MCF 10A (cell line): ENCODE measurements at regions not wholly inside any gene's neighbourhood (a gene's known extent, or its start where the extent isn't known, plus 50 kb on each side); places are given as distances from the start of the nearest gene placed in this dataset.

ENCODE experiments used
- BruUV-seq: library from RNA; stranded (reverse); fragments of 400-500 nt; replicated peaks from 2 replicates; lab custom pipeline; 2021; lab: Mats Ljungman, UMichigan
- CTCF ChIA-PET: fragments of 300-600 bp; sonication (Branson Sonifier 250); formaldehyde crosslinking; extraction: SDS; loops from one replicate; lab custom pipeline; 2021; ENCODE audit warnings: antibody characterized with exemption, inconsistent platforms; lab: Yijun Ruan, JAX
- POLR2A ChIA-PET: fragments of 300-600, 350-650 bp; sonication (Branson Sonifier 250); formaldehyde crosslinking; extraction: SDS; loops from one replicate; lab custom pipeline; 2020; ENCODE audit warnings: antibody characterized with exemption, inconsistent platforms; lab: Yijun Ruan, JAX
- DNase-seq: peaks from one replicate; pipeline ENCODE4 v3.0.0-alpha.2; 2018; ENCODE audit not compliant: unreplicated experiment
- H3K27ac Mint-ChIP-seq: one replicate; pipeline ENCODE4 v1.8.0; 2022; ENCODE audit warnings: mild to moderate bottlenecking, low read depth, mixed read lengths; ENCODE audit not compliant: unreplicated experiment
- H3K27me3 Mint-ChIP-seq: one replicate; pipeline ENCODE4 v1.8.0; 2022; ENCODE audit warnings: mixed read lengths; ENCODE audit not compliant: insufficient read depth, unreplicated experiment
- H3K36me3 Mint-ChIP-seq: one replicate; pipeline ENCODE4 v1.8.0; 2022; ENCODE audit warnings: mild to moderate bottlenecking, moderate library complexity, mixed read lengths; ENCODE audit not compliant: insufficient read depth, unreplicated experiment
- H3K4me1 Mint-ChIP-seq: one replicate; pipeline ENCODE4 v1.8.0; 2022; ENCODE audit warnings: mixed read lengths; ENCODE audit not compliant: insufficient read depth, unreplicated experiment
- H3K4me3 Mint-ChIP-seq: one replicate; pipeline ENCODE4 v1.8.0; 2022; ENCODE audit warnings: mild to moderate bottlenecking, moderate library complexity, mixed read lengths; ENCODE audit not compliant: unreplicated experiment
- H3K9me3 Mint-ChIP-seq: one replicate; pipeline ENCODE4 v1.8.0; 2022; ENCODE audit warnings: mixed read lengths; ENCODE audit not compliant: unreplicated experiment
- intact Hi-C: fragments of 100-400 bp; cut with micrococcal nuclease; formaldehyde crosslinking; loops from 2 replicates; pipeline ENCODE4 v1.14.1; 2022
- TF ChIP-seq, protein P1 (sequence below): fragments of 200-600 bp; IDR thresholded peaks from one replicate; pipeline ENCODE4 v1.8.0; 2022; ENCODE audit warnings: antibody characterized with exemption, mild to moderate bottlenecking; ENCODE audit not compliant: unreplicated experiment

DNA sequence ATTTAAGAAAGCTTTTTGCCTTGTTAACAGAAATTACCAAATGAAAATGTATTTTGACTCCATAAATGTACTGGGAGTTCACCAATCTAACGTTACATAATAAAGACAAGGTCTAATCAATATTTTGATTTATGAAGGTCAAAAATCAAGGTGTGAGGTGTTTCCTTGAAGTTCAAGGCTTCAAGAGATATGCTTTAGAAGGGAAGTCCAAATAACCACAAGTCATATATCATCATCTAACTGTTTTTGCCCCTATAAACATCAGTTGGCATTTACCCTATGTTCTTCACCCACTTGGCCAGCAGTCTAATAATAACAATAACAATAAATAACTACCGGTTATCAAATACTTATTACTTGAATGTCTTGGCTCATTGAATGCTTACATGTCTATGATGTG lies 196.1 kb upstream of the ID2 start:
- no TSS peak for BruUV-seq
- H3K27me3 Mint-ChIP-seq = no peaks in the 10 kb centered on the region
- DNase-seq = no peak
- H3K27ac Mint-ChIP-seq = no peak overlapping the region
- peaks cover 8% of the 10 kb centered on the region for H3K9me3 Mint-ChIP-seq
- no peak overlapping the region for H3K4me3 Mint-ChIP-seq
- TF ChIP-seq, protein P1, sequence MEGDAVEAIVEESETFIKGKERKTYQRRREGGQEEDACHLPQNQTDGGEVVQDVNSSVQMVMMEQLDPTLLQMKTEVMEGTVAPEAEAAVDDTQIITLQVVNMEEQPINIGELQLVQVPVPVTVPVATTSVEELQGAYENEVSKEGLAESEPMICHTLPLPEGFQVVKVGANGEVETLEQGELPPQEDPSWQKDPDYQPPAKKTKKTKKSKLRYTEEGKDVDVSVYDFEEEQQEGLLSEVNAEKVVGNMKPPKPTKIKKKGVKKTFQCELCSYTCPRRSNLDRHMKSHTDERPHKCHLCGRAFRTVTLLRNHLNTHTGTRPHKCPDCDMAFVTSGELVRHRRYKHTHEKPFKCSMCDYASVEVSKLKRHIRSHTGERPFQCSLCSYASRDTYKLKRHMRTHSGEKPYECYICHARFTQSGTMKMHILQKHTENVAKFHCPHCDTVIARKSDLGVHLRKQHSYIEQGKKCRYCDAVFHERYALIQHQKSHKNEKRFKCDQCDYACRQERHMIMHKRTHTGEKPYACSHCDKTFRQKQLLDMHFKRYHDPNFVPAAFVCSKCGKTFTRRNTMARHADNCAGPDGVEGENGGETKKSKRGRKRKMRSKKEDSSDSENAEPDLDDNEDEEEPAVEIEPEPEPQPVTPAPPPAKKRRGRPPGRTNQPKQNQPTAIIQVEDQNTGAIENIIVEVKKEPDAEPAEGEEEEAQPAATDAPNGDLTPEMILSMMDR = no peak
- intact Hi-C loops = no loop called here
- no peaks in the 10 kb centered on the region for H3K4me1 Mint-ChIP-seq
- POLR2A ChIA-PET = no interaction called here
- CTCF ChIA-PET = interaction anchor here (1.3 kb wide), 1 partner anchor 9 kb away, joined by 3 read pairs; no protein-coding TSS in a partner anchor
- no peaks in the 10 kb centered on the region for H3K36me3 Mint-ChIP-seq

DNA sequence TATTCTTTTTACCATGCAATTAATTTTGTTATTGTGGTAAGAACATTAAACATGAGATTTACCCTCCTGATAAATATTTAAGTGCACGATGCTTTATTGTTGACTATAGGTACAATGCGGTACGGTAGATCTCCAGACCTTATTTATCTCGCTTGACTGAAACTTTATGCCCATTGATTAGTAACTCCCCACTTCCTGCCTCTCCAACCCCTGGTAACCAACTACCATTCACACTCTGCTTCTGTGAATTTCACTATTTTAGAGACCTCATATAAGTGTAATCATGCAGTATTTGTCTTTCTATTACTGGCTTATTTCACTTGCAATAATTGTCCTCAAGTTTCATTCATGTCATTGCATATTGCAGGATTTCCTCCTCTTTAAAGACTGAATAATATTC lies 195.7 kb upstream of the ID2 start:
- Mint-ChIP-seq H3K4me1 (no peaks in the 10 kb centered on the region), H3K4me3 (no peak overlapping the region), H3K27me3 (no peaks in the 10 kb centered on the region), H3K27ac (no peak overlapping the region), H3K9me3 (peaks cover 8% of the 10 kb centered on the region), H3K36me3 (no peaks in the 10 kb centered on the region)
- ChIA-PET CTCF (no interaction called here), POLR2A (no interaction called here)
- no TSS peak for BruUV-seq
- intact Hi-C loops = no loop called here
- TF ChIP-seq, protein P1 = no peak
- no peak for DNase-seq

DNA sequence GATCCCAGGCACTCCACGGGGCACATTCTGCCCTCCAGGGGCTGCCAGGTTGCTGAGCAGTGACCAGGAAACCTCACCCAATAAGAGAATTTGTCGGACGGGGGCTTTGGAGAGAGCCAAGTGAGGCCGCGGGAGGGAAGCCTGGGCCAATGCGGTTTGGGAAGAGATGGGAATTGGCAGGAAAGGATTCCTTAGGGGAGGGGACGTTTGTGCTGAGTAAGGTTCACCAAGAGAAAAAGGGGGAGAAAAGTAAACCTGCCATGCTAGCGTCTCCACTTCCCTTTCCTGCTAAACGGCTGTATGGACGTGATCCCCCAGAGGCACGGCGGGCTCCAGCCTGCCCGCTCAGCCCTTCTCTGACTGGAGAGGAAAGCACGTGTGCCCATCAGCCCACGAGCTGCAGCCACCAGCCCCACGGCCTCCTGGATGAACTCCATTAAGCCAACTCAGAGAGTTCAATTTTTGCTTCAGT lies 194.4 kb upstream of the ID2 start:
- DNase-seq = no peak
- Mint-ChIP-seq H3K9me3 (peaks cover 3% of the 10 kb centered on the region), H3K4me3 (no peak overlapping the region), H3K4me1 (no peaks in the 10 kb centered on the region), H3K27me3 (no peaks in the 10 kb centered on the region), H3K27ac (no peak overlapping the region), H3K36me3 (no peaks in the 10 kb centered on the region)
- ChIA-PET POLR2A (no interaction called here), CTCF (no interaction called here)
- TF ChIP-seq, protein P1 = no peak
- intact Hi-C loops = no loop called here
- no TSS peak for BruUV-seq

DNA sequence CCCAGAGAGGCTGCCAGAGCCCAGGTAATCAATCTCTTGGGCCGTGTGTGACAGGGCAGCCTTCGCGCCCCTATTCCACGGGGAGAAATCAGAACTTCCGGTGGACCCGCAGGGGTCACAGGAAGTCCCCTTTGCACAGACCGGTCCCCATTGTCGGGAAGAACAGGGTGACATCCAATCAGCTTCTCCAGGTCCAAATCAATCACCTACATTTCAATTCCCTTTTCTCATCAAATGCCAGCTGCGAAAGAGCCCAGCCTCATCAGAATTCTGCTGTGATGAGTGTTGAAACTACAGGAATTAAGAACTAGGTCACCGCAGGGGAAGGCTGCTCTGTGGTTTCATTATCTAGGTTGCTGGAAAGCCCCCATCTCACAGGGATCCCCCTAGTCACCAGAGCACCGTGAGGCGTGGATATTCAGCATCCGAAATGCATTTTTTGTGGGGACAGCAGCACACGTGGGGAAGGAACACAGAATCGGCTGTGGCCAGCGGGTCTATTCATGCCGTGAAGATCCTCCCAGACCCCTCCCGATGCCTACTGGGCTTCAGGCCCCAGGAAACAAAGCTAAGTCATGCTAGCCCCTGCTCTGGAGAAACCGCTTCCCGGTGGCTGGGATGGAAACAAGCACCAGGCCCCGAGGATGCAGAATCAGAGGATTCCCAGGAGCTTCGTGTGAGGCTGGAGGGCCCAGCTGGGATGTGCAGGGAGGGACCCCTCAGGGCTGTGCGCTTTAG lies 193.7 kb upstream of the ID2 start:
- Mint-ChIP-seq H3K36me3 (no peaks in the 10 kb centered on the region), H3K4me1 (no peaks in the 10 kb centered on the region), H3K4me3 (no peak overlapping the region), H3K27me3 (no peaks in the 10 kb centered on the region), H3K9me3 (no peaks in the 10 kb centered on the region), H3K27ac (no peak overlapping the region)
- ChIA-PET CTCF (interaction anchor here (0.6 kb wide), 1 partner anchor 157 kb away, joined by 3 read pairs; no protein-coding TSS in a partner anchor), POLR2A (no interaction called here)
- no TSS peak for BruUV-seq
- TF ChIP-seq, protein P1 = no peak
- intact Hi-C loops = no loop called here
- DNase-seq = no peak
